ENCODE measurements at regions not wholly inside any gene's neighbourhood (a gene's known extent, or its start where the extent isn't known, plus 50 kb on each side); places are given as distances from the start of the nearest gene placed in this dataset.

GRCh38 chr2:128716299-128716721 is 397.6 kb upstream of the HS6ST1 start:
- Histone ChIP-seq H3K27ac (replicated peaks) (no peak overlapping the region), H3K27me3 (ENCODE audit: insufficient read depth, poor library complexity, severe bottlenecking) (no peaks in the 10 kb centered on the region), H3K4me3 (replicated peaks; ENCODE audit: insufficient read depth, low read length) (no peak overlapping the region)
- peak; percentile 45; the same call in 1 of the 2 replicates for TF ChIP-seq POLR2AphosphoS5 (IDR thresholded peaks at IDR 0.05; ENCODE audit: low read depth)
- no peak for TF ChIP-seq SPI1 (IDR thresholded peaks at IDR 0.05; ENCODE audit: borderline replicate concordance, low read depth)
- no peak for DNase-seq (ENCODE audit: low read depth in 1 of 2, low spot score in 1 of 2)

DNA sequence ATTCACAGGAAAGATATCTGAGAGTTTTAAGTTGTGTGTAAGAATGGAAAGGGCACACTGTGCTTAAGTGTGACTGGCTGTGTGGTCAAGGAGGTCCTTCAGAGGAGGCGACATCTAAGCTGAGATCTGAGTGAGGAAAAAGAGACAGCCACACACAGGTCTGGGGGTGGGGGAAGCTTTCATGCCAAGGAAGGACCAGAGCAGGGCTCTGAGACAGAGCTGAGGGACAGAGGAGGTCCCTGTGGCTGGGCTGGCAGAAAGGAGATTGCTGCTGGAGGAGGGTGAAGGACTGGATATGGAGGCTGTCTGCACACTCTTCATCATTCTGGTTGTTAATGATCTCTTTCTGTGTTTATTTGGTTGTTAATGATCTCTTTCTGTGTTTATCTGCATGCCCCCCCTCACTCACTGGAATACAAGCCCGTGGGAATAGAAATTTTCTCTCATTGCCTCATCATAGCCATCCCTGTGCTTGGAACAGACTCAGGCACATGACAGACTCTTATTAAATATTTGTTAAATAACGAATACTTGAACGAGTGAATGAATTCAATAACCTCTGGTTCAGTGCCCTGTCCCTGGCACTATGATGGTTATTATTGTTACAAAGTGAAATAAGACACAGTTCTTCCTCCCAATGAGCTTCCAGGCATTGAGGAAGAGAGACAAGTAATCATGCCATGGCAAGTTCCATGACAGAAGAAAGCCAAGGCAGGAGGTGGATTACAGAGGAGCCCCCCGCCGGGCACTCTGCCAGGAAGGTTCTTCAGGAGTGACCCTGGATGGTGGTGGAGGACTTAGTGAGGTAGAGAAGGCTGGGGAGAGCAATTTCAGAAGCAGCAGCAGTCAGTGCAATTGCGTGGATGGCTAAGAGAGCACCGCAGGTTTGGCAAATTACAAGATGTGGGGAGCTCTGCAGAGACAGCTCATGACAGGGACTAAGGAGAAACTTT is 399.4 kb upstream of the HS6ST1 start:
- no peak for DNase-seq (ENCODE audit: low read depth in 1 of 2, low spot score in 1 of 2)
- no peak for TF ChIP-seq REST (IDR thresholded peaks at IDR 0.05; ENCODE audit: insufficient replicate concordance, low read depth)
- no peak for TF ChIP-seq SPI1 (IDR thresholded peaks at IDR 0.05; ENCODE audit: borderline replicate concordance, low read depth)
- TF ChIP-seq CTCF (IDR thresholded peaks at IDR 0.05; ENCODE audit: insufficient read depth, low read length) = no peak
- TF ChIP-seq GABPA (IDR thresholded peaks at IDR 0.05; ENCODE audit: low read depth) = no peak
- no peak for TF ChIP-seq POLR2AphosphoS5 (IDR thresholded peaks at IDR 0.05; ENCODE audit: low read depth)
- Histone ChIP-seq H3K4me3 (replicated peaks; ENCODE audit: insufficient read depth, low read length) (no peak overlapping the region), H3K27ac (replicated peaks) (no peak overlapping the region), H3K27me3 (ENCODE audit: insufficient read depth, poor library complexity, severe bottlenecking) (no peaks in the 10 kb centered on the region)

GRCh38 chr2:128720080-128721022 is 401.7 kb upstream of the HS6ST1 start:
- TF ChIP-seq CTCF (IDR thresholded peaks at IDR 0.05; ENCODE audit: insufficient read depth, low read length) = no peak
- TF ChIP-seq REST (IDR thresholded peaks at IDR 0.05; ENCODE audit: insufficient replicate concordance, low read depth) = no peak
- TF ChIP-seq GABPA (IDR thresholded peaks at IDR 0.05; ENCODE audit: low read depth) = no peak

DNA sequence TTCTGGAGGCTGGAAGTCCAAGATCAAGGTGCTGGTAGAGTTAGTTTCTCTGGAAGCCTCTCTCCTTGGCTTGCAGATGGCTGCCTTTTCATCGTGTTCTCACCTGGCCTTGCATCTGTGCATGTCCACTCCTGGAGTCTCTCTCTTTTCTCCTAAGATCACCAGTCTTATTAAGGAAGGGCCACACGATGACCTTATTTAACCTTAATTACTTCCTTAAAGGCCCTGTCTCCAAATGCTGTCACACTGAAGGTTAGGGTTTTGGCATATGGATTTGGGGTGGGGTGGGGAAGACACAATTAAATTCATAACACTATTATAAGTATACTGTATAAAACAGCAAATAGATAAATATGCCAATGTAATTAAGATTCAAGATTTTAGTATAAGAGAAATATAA is 402.4 kb upstream of the HS6ST1 start:
- TF ChIP-seq POLR2AphosphoS5 (IDR thresholded peaks at IDR 0.05; ENCODE audit: low read depth) (no peak), GABPA (IDR thresholded peaks at IDR 0.05; ENCODE audit: low read depth) (no peak), REST (IDR thresholded peaks at IDR 0.05; ENCODE audit: insufficient replicate concordance, low read depth) (no peak), CTCF (IDR thresholded peaks at IDR 0.05; ENCODE audit: insufficient read depth, low read length) (no peak), SPI1 (IDR thresholded peaks at IDR 0.05; ENCODE audit: borderline replicate concordance, low read depth) (no peak)

More at GRCh38 chr2:128720080-128721022, 401.7 kb upstream of the HS6ST1 start:
- DNase-seq (ENCODE audit: low read depth in 1 of 2, low spot score in 1 of 2) = no peak
- H3K27me3 ChIP-seq (ENCODE audit: insufficient read depth, poor library complexity, severe bottlenecking) = no peaks in the 10 kb centered on the region
- no peak overlapping the region for H3K4me3 ChIP-seq (replicated peaks; ENCODE audit: insufficient read depth, low read length)
- H3K27ac ChIP-seq (replicated peaks) = no peak overlapping the region

More for the DNA sequence above, 402.4 kb upstream of the HS6ST1 start:
- no peak overlapping the region for H3K27ac ChIP-seq (replicated peaks)
- H3K4me3 ChIP-seq (replicated peaks; ENCODE audit: insufficient read depth, low read length) = no peak overlapping the region
- no peaks in the 10 kb centered on the region for H3K27me3 ChIP-seq (ENCODE audit: insufficient read depth, poor library complexity, severe bottlenecking)
- no peak for DNase-seq (ENCODE audit: low read depth in 1 of 2, low spot score in 1 of 2)

Data from HL-60 (cell line).